GM21619 (cell line): ENCODE measurements at regions not wholly inside any gene's neighbourhood (a gene's known extent, or its start where the extent isn't known, plus 50 kb on each side); places are given as distances from the start of the nearest gene placed in this dataset.
A peak's percentile ranks its signal among the peaks of the same experiment; 100 is the strongest.

Experiments used
- ATAC-seq: cut with Tn5 transposase; IDR thresholded peaks from one replicate; pipeline ENCODE4 v1.9.1; 2021; ENCODE audit not compliant: unreplicated experiment

GRCh38 chr10:108399465-108399864 is 1235.0 kb upstream of the SORCS1 start:
- ATAC-seq = no peak

DNA sequence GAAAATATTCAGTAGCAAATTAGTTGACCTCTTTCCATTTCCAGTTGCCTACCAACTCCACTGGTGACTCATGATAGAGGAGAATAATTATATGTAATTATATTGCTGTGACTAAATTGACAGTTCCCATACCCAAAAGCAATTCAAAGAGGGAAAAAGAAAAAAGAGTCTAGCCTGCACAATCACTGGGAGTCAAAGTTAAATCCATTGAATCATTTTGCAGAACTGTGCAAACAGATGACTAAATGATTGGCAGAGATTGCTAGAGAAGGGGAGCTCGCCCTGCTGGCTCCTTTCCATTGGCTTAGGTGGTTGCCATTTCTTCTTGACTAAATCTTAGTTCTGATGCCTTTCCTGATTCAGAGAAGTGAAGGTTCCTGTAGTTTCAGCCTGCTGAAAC is 1228.6 kb upstream of the SORCS1 start:
- ATAC-seq = no peak

GRCh38 chr10:108392286-108392685 is 1227.8 kb upstream of the SORCS1 start:
- ATAC-seq = no peak

DNA sequence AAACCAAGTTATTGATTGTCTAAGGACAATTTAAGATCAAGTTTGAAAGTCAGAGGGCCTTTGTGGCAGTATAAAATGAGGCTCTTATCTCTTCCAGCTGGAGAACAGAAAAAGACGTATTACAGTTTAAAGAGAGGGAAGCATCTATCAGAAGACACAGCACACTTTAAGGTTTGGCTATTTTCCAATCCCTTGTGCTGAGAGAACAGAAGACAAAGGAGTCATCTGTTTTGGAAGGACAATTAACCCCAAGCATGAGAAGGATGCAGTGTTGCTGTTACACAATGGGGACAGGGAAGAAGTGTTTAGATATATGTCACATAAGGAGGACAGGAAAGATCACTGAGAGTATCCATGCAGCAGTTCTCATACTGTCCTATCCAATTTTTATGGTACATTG is 1224.2 kb upstream of the SORCS1 start:
- no peak for ATAC-seq

DNA sequence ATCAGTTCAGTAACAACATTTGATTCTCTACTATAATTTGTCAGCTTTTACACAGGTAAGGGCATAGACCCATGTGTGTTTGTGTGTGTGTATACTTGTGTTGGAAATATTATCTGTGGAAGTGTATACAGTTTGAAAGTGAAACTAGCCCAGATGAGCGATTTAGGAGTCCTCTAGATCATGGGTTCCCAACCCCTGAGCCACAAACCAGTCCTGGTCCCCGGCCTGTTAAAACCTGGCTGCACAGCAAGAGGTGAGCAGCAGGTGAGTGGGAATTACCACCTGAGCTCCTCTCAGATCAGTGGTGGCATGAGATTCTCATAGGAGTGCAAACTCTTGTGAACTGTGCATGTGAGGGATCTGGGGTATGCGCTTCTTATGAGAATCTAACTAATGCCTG is 1221.5 kb upstream of the SORCS1 start:
- no peak for ATAC-seq

- ATAC-seq = no peak
Observed at GRCh38 chr10:108384378-108384777, 1219.9 kb upstream of the SORCS1 start.

- no peak for ATAC-seq
Observed at GRCh38 chr10:108378779-108379178, 1214.3 kb upstream of the SORCS1 start.

GRCh38 chr10:108375691-108376090 is 1211.2 kb upstream of the SORCS1 start:
- no peak for ATAC-seq

DNA sequence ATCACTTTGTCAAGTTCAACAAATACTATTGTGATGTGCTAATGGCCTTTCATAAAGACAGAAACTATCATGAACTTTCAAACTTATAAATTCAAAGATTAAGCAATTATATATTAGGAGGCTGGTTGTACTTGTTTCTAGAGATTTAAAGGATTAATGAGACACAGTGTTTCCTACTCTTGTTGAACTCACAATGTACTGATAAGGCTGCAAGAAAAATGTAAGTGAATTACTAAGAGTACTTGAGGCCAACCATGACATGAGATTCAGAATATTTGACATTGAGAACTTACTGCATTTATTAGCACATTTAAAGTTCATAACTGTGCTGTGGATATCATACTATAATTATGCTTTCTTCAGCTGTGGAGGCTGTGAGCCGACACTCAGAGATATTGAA is 1210.5 kb upstream of the SORCS1 start:
- ATAC-seq = no peak

DNA sequence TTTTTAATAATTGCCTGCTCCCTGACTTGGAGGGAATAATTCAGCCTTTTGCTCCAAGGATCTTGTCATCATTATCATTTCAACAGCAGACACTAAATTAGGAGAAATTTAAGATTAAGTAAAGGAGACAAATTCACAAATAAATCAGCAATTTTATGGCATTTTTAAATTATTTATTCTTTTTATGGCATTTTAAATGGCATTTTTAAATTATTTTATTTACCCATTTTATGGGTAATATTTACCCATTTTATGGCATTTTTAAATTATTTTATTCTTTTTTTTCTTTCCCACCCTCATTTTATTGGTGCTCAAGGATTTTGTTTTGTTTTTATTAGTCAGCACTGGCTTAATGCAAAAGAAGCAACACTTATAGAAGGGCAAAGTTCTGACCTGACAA is 1201.0 kb upstream of the SORCS1 start:
- no peak for ATAC-seq

GRCh38 chr10:108363576-108363975 is 1199.1 kb upstream of the SORCS1 start:
- ATAC-seq = no peak

- no peak for ATAC-seq
Observed at GRCh38 chr10:108362961-108363360, 1198.5 kb upstream of the SORCS1 start.

- ATAC-seq = no peak
Observed at GRCh38 chr10:108362296-108362695, 1197.8 kb upstream of the SORCS1 start.

DNA sequence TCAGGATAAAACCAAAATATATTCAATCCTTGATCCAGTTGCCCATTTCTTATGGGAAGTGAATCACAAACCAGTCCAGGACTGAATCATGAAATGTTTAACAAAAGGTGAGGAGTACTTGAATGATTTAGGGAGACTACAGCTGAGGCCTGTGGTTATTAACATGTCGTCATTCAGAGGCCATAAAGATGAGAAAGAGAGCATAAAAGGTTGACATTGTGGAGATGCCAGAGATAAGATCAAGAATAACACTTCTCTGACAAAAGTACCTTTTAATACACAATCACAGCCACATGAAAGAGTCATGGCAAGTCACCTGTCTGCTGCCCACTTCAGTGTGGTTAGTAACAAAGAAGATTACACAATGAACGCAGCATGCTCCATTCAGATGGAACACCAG is 1195.7 kb upstream of the SORCS1 start:
- no peak for ATAC-seq

GRCh38 chr10:108358912-108359311 is 1194.4 kb upstream of the SORCS1 start:
- peak; percentile 83 for ATAC-seq

- no peak for ATAC-seq
Observed at GRCh38 chr10:108352771-108353170, 1188.3 kb upstream of the SORCS1 start.

GRCh38 chr10:108348215-108348614 is 1183.7 kb upstream of the SORCS1 start:
- ATAC-seq = no peak

DNA sequence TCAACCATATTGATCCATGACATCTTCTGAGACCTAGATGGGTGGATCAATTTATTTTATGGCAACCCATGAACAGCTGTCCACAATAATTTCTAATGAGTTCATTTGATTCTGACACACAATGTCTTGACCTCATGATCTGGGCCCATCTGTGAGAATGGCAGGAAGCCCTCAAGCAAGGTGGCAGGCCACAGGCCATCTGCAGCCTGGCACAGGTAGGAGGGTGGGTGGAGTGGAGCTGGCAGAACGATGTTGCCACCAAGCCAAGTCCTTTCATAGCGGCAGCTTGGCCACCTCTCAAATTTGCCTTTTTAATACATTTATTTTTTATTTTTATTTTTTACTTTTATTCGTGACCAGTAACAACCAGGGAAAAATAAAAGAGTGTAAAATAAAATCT is 1181.6 kb upstream of the SORCS1 start:
- ATAC-seq = no peak

DNA sequence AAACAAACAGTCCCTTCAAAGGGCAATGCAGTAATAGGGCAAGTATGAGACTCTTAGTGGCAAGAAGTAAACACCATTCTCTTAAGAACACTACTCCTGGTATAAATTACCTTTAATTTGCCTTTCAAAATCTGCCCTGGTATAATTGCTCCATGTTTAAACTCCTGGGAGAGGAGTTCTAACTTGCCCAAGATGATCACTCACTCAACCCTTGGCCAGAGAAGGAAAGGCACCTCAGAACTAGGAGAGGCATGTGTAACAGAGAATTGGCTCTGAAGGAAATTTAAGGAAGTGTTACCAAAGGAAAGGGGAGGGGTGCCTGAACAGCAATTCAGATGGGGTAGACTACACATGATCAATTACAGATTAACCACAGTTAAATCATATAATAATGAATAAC is 1173.6 kb upstream of the SORCS1 start:
- ATAC-seq = no peak

DNA sequence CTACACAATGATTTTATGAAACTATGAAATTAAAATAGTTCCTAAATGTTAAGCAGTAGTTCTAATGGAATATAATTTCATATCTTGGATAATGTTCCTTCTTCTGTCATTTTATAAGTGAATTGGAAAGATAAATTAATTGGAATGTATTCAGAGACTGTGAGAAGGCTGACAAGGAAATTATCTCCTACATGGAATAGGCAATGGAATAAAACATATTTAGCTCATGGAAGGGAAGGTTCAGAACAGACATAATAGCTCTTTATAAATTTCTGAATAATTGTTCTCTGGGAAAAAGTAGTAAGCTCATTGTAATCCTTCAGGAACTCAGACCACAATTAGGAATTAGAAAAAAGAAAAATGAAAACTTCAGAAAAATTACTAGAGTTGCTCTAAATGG is 1172.3 kb upstream of the SORCS1 start:
- no peak for ATAC-seq

GRCh38 chr10:108327706-108328105 is 1163.2 kb upstream of the SORCS1 start:
- no peak for ATAC-seq

DNA sequence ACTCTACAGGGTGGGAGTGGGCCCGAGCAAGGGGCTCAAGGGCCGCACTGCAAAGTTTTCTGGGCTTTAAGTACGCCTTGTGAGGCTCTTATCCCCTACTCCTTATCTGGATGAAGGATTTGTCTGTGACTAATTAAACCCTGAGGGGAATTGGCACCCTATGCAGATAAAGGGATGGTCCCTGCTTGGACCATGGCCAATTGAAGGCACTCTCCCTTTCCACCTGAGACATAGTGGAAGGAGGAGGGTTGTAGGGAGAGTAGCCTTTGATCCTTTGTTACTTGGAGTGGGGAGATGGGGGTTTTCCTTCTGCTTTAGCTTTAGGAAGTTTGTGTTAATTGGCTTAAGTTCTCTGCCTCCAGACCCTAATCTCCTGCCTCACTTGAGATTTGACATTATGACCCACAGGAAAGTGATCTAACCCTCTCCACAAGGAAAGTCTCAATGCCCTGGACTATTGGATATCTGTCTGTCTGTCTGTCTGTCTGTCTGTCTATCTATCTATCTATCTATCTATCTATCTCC is 1158.8 kb upstream of the SORCS1 start:
- no peak for ATAC-seq

DNA sequence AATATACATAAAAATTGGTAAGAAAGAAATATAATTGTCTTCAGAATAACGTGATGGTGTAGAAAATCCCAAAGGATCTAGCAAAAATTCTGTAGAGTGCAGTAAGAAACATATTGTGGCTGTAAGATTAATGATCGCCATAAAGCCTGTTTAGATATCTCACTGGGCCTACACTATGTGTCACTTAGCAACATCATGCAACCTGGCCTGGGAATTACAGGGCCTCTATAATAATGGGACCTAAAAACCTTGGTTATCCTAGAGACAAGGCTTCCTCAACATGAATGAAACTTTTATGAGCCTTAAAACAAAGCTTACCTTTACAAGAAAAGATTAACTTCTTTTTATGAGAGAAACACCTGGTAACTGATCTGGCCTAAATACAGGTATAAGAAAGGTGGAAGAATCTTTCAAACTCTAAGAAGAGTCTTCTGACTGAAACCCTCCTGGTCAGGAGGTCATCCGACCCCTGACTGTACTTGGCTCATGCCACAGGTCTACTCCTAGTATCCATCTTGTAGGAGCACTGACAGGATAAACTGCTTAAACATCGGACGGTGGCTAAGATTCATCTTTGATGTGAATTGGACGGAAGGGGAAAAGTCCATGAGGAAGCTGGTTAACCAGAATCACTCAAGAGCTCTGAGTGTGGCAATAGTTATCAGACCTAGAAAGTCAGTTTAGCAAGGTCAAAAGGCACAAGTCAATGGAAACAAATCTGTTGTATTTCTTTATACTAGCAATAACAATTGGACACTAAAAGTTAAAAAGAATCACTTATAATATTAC is 1155.1 kb upstream of the SORCS1 start:
- ATAC-seq = no peak
